Ovary (tissue), 7 donors: ENCODE measurements at regions not wholly inside any gene's neighbourhood (a gene's known extent, or its start where the extent isn't known, plus 50 kb on each side); places are given as distances from the start of the nearest gene placed in this dataset.

Experiments used
- DNase-seq, 5 donors: peaks; one replicate each; pipeline ENCODE4 v3.0.0-alpha.2; 2019 to 2020
- H3K27ac ChIP-seq, 2 donors: fragments of 200-600 bp; one replicate each; pipeline versions ENCODE4 v1.5.1 to v1.8.0; 2019 to 2022
- H3K27me3 ChIP-seq: fragments of 200-600 bp; one replicate; pipeline ENCODE4 v1.8.0; 2022
- H3K36me3 ChIP-seq: fragments of 200-600 bp; sonication (generic); one replicate; pipeline ENCODE4 v1.5.1; 2019
- H3K4me1 ChIP-seq: one replicate; pipeline ENCODE4 v1.8.1; 2013; ENCODE audit warnings: mild to moderate bottlenecking, moderate library complexity; ENCODE audit not compliant: insufficient read depth
- H3K4me3 ChIP-seq: fragments of 200-600 bp; sonication (generic); one replicate; pipeline ENCODE4 v1.5.1; 2017
- H3K9me3 ChIP-seq, 2 donors: fragments of 200-600 bp in 1 of 2; sonication (generic) in 1 of 2; one replicate each; pipeline versions ENCODE4 v1.5.1 to v1.8.1; 2013 to 2019; ENCODE audit warnings: mild to moderate bottlenecking in 1 of 2, moderate library complexity in 1 of 2
- CTCF ChIP-seq, 3 donors: fragments of 450-650 bp in 2 of 3; fragments of 200-600 bp in 1 of 3; IDR thresholded peaks; one replicate each; pipeline versions ENCODE4 v1.5.1 to v1.8.0; 2016 to 2022; ENCODE audit warnings: antibody characterized with exemption in 3 of 3, mild to moderate bottlenecking in 1 of 3
- EP300 ChIP-seq: sonication (generic); formaldehyde crosslinking; IDR thresholded peaks from one replicate; pipeline ENCODE4 v1.6.1; 2017; ENCODE audit warnings: antibody characterized with exemption
- POLR2A ChIP-seq: fragments of 450-650 bp; IDR thresholded peaks from one replicate; pipeline ENCODE4 v1.6.1; 2017; ENCODE audit warnings: antibody characterized with exemption, mild to moderate bottlenecking, moderate library complexity
- WGBS, 3 donors: extraction: QIAGEN DNeasy Blood & Tissue Kit in 1 of 3; methylation state at CpG; one replicate each; pipeline versions ENCODE4 v1.1.5 to v1.1.7; 2013 to 2017; 5-methylcytosine and 5-hydroxymethylcytosine counted together
- intact Hi-C, 4 donors: fragments of 100-400 bp; cut with DNase I; formaldehyde crosslinking; loops; one replicate each; pipeline versions ENCODE4 v1.11.0 to v1.15.1; 2022 to 2023
- donor health status: DM: no; HTN: no; CAD: no; lungs with moderate emphysema.
- donor health status: DM: no; HTN: no; CAD: no.
- donor health status: Bipolar disorder and iron deficiency.
- donor health status: DM: no; HTN: no; CAD: no.
- donor health status: DM: yes; HTN: yes; CAD: no.

- no peak for TF ChIP-seq EP300
- no peak for TF ChIP-seq POLR2A
- no peak for TF ChIP-seq CTCF (IDR thresholded peaks at IDR 0.05)
- H3K4me3 ChIP-seq: no peak overlapping the region
- H3K4me1 ChIP-seq: no peaks in the 10 kb centered on the region
- H3K27ac ChIP-seq: no peak overlapping the region
- no peaks in the 10 kb centered on the region for H3K36me3 ChIP-seq
- no peaks in the 10 kb centered on the region for H3K27me3 ChIP-seq
- H3K9me3 ChIP-seq: no peaks in the 10 kb centered on the region
- WGBS, 3 donors: 16 to 31% (median 21%) methylated on average over 2 of the region's 2 CpGs
- intact Hi-C loops: no loop called here
- DNase-seq: no peak
Observed at GRCh38 chr20:22887796-22888195, 147.3 kb upstream of the SSTR4 start.

- DNase-seq: no peak
- Histone ChIP-seq H3K4me1 (no peaks in the 10 kb centered on the region), H3K36me3 (no peaks in the 10 kb centered on the region), H3K27ac (no peak overlapping the region), H3K4me3 (no peak overlapping the region), H3K9me3 (no peaks in the 10 kb centered on the region), H3K27me3 (no peaks in the 10 kb centered on the region)
- 86 to 90% (median 88%) methylated on average over 5 of the region's 5 CpGs for WGBS, 3 donors
- intact Hi-C loops: no loop called here
- TF ChIP-seq EP300 (no peak), POLR2A (no peak), CTCF (IDR thresholded peaks at IDR 0.05) (no peak)
Observed at GRCh38 chr20:22890594-22891300, 144.4 kb upstream of the SSTR4 start.

GRCh38 chr20:22901164-22901563, 133.9 kb upstream of the SSTR4 start:
- TF ChIP-seq CTCF (IDR thresholded peaks at IDR 0.05) (no peak), POLR2A (no peak), EP300 (no peak)
- intact Hi-C loops: no loop called here
- H3K4me3 ChIP-seq: no peak overlapping the region
- DNase-seq: no peak
- no peaks in the 10 kb centered on the region for H3K27me3 ChIP-seq
- peaks cover 7% of the 10 kb centered on the region for H3K4me1 ChIP-seq
- H3K9me3 ChIP-seq: no peaks in the 10 kb centered on the region
- no peak overlapping the region for H3K27ac ChIP-seq
- H3K36me3 ChIP-seq: no peaks in the 10 kb centered on the region

DNA sequence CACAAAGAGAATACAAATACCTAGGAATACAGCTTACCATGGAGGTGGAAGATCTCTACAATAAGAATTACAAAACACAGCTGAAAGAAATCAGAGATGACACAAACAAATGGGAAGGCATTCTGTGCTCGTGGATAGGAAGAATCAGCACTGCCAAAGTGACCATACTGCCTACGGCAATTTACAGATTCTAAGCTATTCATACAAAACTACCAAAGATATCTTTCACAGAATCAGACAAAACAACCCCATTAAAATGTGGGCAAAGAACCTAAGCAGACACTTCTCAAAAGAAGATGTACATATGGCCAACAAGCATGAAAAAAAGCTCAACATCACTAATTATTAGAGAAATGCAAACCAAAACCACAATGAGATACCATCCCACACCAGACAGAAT, 133.2 kb upstream of the SSTR4 start:
- Histone ChIP-seq H3K9me3 (no peaks in the 10 kb centered on the region), H3K36me3 (no peaks in the 10 kb centered on the region), H3K27me3 (no peaks in the 10 kb centered on the region), H3K4me1 (peaks cover 7% of the 10 kb centered on the region), H3K27ac (no peak overlapping the region), H3K4me3 (no peak overlapping the region)
- TF ChIP-seq EP300 (no peak), CTCF (IDR thresholded peaks at IDR 0.05) (no peak), POLR2A (no peak)
- DNase-seq: no peak
- intact Hi-C loops: no loop called here
- 71 to 75% (median 74%) methylated on average over 2 of the region's 2 CpGs for WGBS, 3 donors
